ENCODE measurements at regions not wholly inside any gene's neighbourhood (a gene's known extent, or its start where the extent isn't known, plus 50 kb on each side); places are given as distances from the start of the nearest gene placed in this dataset.
A peak's percentile ranks its signal among the peaks of the same experiment; 100 is the strongest.

DNA sequence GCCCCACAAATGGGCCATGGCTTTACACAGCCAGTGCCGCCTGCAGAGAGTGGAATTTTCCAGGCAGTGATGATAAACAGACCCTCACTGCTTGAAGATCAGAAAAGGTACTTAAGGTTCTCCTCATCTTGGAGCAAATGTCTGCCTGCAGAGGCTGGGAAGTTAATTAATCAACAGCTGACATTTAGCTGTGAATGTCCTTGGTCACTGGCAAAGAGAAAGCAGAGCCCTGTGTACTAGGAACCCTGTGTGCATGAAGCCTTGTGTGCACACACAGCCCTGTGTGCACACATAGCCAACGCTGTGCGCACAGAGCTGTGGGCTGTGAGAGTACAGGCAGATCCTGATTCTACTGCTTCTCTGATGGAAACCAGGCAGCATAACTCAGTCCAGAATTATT lies 291.6 kb upstream of the MKI67 start:
- no peak for DNase-seq (ENCODE audit: extremely low spot score in 2 of 2)
- H3K4me1 ChIP-seq: no peaks in the 10 kb centered on the region
- TF ChIP-seq POLR2AphosphoS5 (IDR thresholded peaks at IDR 0.05; ENCODE audit: insufficient read depth in 1 of 2, low read depth in 1 of 2) (no peak), POLR2A (IDR thresholded peaks at IDR 0.05) (no peak), CTCF (IDR thresholded peaks at IDR 0.05) (no peak)
- intact Hi-C loops (cut with DNase I): no loop called here
- no peaks in the 10 kb centered on the region for H3K27me3 ChIP-seq
- no peaks in the 10 kb centered on the region for H3K9me3 ChIP-seq
- no peak overlapping the region for H3K4me3 ChIP-seq
- no peaks in the 10 kb centered on the region for H3K36me3 ChIP-seq
- H3K27ac ChIP-seq: no peak overlapping the region

GRCh38 chr10:128418819-128419218 lies 292.6 kb upstream of the MKI67 start:
- Histone ChIP-seq H3K4me3 (no peak overlapping the region), H3K27me3 (no peaks in the 10 kb centered on the region), H3K9me3 (no peaks in the 10 kb centered on the region), H3K4me1 (no peaks in the 10 kb centered on the region), H3K36me3 (no peaks in the 10 kb centered on the region), H3K27ac (no peak overlapping the region)
- DNase-seq (ENCODE audit: extremely low spot score in 2 of 2): no peak
- TF ChIP-seq POLR2A (IDR thresholded peaks at IDR 0.05) (no peak), POLR2AphosphoS5 (IDR thresholded peaks at IDR 0.05; ENCODE audit: insufficient read depth in 1 of 2, low read depth in 1 of 2) (no peak), CTCF (IDR thresholded peaks at IDR 0.05) (no peak)
- intact Hi-C loops (cut with DNase I): no loop called here

DNA sequence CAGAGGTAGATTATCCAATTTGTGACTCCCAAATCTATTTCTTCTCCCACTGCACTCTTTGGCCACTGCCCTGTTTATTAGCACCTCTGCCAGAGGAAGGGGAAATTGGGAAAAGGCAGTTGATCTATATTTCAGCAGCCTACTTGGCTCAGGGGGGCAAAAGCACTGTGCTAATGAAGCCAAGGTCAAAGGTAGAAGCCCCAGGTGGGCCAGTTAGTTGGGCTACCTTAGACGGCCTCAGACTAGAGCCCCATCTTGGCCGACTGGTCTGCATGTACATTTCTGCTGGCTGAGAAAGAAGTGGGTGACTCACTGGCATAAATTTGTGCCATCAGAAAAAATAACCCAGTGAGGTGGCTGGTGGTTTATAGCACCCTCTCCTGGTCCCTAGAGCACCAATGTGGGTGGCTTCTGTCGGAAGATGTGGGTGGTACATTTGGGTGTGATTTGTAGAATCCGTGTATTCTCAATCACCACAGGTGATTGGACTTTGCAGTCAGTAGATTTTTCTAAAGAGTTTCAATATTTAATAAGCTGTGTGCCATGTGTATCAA lies 293.3 kb upstream of the MKI67 start:
- Histone ChIP-seq H3K36me3 (no peaks in the 10 kb centered on the region), H3K27ac (no peak overlapping the region), H3K4me1 (no peaks in the 10 kb centered on the region), H3K4me3 (no peak overlapping the region), H3K9me3 (no peaks in the 10 kb centered on the region), H3K27me3 (no peaks in the 10 kb centered on the region)
- TF ChIP-seq POLR2AphosphoS5 (IDR thresholded peaks at IDR 0.05; ENCODE audit: insufficient read depth in 1 of 2, low read depth in 1 of 2): no peak
- no peak for TF ChIP-seq CTCF (IDR thresholded peaks at IDR 0.05)
- no peak for TF ChIP-seq POLR2A (IDR thresholded peaks at IDR 0.05)
- no peak for DNase-seq (ENCODE audit: extremely low spot score in 2 of 2)
- intact Hi-C loops (cut with DNase I): no loop called here

DNA sequence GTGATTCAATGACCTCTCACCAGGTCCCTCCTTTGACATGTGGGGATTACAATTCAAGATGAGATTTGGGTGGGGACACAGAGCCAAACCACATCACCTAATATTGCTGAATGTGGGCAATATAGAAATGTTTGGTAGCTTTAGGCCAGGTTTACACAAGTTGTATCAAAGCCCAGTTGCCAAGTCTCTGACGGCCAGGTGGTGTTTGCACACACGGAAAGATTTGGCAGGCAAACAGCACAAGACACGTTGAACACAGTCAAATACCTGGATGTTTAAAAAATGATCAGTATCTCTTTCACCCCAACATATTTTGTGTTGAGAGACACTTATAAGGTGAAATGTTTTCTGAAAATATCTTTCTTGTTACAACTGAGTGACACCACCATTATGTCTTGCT lies 294.4 kb upstream of the MKI67 start:
- peak in 1 of 2 donors; percentile 29 for DNase-seq (ENCODE audit: extremely low spot score in 2 of 2)

More for the DNA sequence above, 294.4 kb upstream of the MKI67 start:
- H3K9me3 ChIP-seq: no peaks in the 10 kb centered on the region
- no peaks in the 10 kb centered on the region for H3K4me1 ChIP-seq
- no peaks in the 10 kb centered on the region for H3K36me3 ChIP-seq
- no peaks in the 10 kb centered on the region for H3K27me3 ChIP-seq
- TF ChIP-seq POLR2A (IDR thresholded peaks at IDR 0.05): no peak
- no peak for TF ChIP-seq POLR2AphosphoS5 (IDR thresholded peaks at IDR 0.05; ENCODE audit: insufficient read depth in 1 of 2, low read depth in 1 of 2)
- TF ChIP-seq CTCF (IDR thresholded peaks at IDR 0.05): no peak
- no peak overlapping the region for H3K27ac ChIP-seq
- intact Hi-C loops (cut with DNase I): no loop called here
- H3K4me3 ChIP-seq: no peak overlapping the region
